ENCODE measurements at regions not wholly inside any gene's neighbourhood (a gene's known extent, or its start where the extent isn't known, plus 50 kb on each side); places are given as distances from the start of the nearest gene placed in this dataset.

GRCh38 chr20:47876311-47877088 lies 91.2 kb upstream of the SULF2 start:
- DNase-seq, result peak; percentile 35

GRCh38 chr20:47875297-47876025 lies 90.2 kb upstream of the SULF2 start:
- peak; percentile 70 for DNase-seq

DNA sequence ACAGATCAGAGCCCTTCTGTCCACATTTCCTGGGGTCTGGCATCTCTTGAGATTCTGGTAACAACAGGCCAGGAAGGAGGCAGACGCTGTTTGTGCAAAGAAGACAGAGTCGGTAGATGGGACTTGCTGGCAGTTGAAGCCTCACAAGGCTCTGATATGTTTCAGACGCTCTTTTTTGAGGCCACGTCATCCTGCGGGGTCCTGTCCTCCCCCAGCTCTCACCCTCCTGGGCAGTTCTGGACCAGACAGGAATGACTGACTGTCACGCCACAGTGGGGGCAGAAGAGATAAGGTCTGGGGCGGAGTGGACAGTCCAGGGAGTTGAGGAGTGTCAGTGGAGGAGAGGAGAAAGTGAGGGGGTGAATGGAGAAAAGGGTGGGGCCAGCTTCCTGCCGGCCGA lies 87.1 kb upstream of the SULF2 start:
- no peak for DNase-seq

DNA sequence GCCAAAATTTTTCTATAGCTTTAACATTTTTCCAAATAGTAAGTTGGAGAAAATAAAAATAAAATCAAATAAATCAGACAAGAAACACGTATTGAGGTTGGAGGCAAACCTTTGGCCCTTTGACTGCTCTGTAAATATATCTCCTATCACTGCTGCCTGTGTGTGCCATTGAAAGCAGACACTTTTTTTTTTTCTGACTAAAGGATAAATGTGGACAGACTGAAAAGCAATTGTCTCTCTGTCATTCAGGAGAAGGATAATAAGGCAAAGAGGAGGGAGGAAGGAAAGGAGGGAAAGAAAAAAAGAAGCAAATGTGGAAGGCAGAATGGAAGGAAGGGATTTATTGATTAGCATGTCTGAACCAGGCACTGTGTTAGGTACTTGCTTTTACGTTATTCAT lies 85.2 kb upstream of the SULF2 start:
- DNase-seq, result no peak

DNA sequence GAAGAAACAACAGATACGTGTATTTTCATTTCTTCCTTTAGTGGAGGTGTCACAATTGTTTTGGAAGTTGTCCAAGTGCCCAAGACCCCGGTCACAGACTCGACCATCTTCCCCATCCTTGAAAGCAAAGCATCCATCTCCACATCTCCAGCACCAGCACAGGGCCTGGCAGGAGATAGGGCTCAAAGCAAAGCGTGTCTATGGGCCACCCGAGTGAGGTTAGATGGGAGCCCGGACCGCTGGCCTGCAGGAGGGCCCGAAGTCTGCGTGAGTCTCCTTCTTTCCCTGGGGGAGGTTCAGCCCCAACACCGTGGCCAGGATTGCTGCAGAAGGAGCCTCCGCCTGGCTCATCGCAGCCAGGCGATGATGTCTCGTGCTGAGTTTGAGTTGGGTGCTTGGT lies 83.5 kb upstream of the SULF2 start:
- no peak for DNase-seq

DNA sequence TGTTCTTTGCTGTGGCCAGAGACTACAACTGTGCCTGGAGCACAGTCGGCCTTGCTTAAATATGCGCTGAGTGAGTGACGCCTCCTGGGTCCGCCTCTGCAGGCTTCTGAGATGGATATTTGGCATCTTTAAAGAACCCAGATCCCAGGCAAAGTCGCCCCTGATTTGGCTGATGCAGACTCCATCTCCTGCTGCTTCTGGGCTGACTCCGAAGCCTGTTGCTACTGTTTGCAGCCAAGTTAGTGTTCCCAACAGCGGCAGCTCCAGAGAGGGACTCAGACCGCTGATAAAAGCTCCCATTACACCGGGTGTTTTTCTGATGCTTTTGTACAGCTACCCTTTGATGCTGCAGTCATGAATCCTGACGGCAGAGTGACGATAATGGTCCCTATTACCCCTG lies 83.0 kb upstream of the SULF2 start:
- DNase-seq, result no peak

- DNase-seq, result no peak
These were observed 82.5 kb upstream of the SULF2 start for GRCh38 chr20:47867831-47868230.

GRCh38 chr20:47866480-47866879 lies 81.2 kb upstream of the SULF2 start:
- no peak for DNase-seq

DNA sequence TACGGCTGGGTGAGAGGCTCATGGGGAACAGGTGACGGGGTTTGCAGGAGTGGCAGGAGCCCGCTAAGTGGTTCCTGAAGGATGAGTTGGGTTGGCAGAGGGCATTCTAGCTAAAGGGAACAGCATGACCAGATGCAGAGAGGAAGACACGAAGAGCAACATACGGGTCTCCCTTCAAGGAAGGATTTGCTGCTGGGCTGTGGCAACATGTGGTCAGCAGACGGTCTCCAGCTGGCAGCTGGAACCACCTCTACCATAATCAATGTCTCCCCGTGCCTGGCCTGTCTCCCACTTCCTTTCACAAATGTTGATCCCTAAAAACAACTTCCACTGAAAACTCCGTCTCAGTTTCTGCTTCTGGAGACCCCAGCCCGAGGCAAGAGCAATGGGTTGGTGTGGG lies 80.6 kb upstream of the SULF2 start:
- no peak for DNase-seq

GRCh38 chr20:47865451-47865850 lies 80.2 kb upstream of the SULF2 start:
- no peak for DNase-seq

DNA sequence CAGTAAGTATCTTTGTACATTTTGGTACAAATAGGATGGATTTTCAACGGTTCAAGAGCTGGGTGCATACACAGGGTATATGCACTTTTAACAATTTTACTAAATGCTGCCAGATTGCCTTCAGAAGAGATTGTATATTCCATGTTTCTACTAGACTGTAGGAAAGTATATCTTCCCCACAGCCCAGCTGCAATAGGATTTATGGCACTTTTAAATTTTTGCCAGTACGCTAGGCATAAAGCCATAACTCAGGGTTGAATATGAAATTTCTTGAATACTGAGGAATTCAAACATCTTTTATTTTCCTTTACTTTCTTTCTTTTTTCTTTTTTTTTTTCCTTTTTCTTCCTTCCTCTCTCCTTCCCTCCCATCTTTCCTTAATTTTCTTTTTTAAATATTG lies 78.7 kb upstream of the SULF2 start:
- no peak for DNase-seq

GRCh38 chr20:47863315-47863965 lies 78.2 kb upstream of the SULF2 start:
- DNase-seq, result peak; percentile 25

DNA sequence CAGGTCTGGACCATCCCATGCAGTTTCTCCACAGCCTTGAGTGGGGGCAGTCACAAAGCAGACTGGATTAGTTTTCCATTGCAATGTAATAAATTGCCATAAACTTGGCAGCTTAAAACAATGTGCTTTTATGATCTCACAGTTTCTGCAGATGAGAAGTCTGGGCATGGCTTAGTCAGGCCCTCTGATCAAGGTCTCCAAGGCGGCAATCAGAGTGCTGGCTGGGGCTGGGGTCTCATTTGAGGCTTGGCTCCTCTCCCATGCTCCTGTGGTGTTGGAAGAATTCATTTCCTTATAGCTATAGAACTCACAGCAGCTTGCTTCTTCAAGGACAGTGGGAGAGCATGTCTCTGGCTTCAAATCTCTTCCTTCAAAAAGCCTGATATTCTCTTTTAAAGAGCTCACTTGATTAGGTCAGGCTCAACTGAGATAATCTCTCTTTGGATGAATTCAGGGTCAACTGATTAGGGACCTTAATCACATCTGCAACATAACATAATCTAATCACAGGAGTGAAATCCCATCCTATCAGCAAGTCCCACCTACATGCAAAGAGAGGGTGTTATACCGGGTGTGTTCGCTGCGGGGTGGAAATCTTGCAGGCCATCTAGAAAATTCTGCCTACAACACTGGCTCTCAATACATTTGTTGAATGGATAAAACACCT lies 77.4 kb upstream of the SULF2 start:
- DNase-seq, result no peak

DNA sequence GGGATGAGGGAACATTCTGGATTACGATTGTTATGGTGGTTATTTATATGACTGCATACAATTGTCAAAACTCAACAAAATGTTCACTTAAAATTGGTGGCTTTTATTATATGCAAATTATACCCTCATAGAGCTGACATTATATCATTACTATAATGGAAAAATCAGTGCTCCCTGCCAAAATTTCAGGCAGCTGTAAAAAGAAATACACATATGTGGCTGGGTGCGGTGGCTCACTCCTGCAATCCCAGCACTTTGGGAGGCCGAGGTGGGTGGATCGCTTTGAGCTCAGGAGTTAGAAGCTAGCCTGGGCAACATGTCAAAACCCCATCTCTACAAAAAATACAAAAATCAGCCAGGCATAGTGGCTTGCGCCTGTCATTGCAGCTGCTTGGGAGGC lies 75.8 kb upstream of the SULF2 start:
- no peak for DNase-seq

DNA sequence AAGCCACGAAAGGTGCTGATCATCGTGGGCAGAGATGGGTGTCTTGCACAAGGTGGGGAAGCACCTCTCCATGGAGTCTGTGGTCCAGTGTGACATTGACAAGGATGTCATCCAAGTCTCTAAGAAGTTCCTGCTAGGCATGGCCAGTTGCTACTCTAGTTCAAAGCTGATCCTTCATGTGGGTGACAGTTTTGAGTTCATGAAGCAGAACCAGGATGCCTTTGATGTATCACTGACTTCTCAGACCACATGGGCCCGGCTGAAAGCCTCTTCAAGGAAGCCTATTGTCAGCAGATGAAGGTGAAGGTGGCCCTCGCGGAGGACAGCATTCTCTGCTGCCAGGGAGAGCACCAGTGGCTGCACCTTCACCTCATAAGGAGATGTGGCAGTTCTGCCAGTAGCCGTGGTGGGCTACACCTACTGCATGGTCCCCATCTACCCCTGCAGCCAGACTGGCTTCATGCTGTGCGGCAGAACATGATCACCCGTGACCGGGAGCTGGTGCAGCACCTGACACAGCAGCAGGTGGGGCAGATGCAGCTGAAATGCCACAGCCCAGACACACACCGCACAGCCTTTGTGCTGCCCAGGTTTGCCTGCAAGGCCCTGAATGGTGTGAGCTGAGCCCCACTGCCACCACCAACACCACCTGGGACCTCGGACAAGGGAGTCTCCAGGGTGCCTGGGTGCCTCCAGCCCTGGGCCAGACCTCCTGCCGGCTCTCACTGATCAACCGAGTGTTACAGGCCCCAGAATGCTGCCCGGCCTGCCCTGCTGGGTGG lies 75.0 kb upstream of the SULF2 start:
- no peak for DNase-seq

GRCh38 chr20:47859278-47859677 lies 74.0 kb upstream of the SULF2 start:
- DNase-seq, result no peak

DNA sequence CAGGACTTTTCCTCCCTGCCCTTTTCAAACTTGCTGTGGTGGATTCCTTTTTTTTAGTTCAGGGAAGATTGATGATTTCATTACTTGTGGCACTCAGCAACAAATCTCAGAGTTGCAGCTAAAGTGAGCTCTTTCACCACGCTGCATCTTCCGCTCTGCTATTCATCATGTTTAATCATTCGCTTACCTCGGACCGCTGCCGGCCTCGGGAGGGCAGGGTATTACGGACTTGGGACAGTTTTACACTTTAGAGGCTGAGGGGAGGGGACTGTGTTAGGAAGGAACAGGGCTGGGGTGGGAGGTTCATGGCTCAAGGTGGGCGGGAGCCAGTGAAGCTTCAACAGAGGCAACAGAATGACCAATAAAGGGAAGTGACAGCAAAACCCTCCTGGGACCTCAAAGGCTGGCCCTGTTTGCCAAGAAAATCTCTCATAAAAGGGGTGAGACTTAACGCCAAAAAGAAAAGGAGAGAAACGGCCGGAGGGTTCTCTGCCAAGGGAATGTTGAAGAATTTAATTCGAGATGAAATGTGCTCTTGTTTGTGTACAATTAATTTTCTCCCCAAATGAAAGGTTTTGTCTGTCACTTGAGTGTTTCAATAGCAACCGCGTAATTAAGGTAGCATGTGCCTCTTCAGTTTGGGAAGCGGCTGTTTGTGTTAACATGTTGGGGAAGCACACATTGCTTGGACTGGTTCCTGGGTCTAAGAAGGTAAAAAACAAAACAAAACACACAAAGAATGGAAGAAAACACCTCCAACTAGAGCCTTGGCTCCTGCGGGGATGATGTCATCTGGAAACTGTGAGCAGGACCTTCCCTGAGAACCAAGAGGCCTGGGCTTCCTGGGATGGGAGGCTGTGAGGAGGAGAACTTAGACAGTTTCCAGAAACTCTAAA lies 72.5 kb upstream of the SULF2 start:
- peak; percentile 71 for DNase-seq

DNA sequence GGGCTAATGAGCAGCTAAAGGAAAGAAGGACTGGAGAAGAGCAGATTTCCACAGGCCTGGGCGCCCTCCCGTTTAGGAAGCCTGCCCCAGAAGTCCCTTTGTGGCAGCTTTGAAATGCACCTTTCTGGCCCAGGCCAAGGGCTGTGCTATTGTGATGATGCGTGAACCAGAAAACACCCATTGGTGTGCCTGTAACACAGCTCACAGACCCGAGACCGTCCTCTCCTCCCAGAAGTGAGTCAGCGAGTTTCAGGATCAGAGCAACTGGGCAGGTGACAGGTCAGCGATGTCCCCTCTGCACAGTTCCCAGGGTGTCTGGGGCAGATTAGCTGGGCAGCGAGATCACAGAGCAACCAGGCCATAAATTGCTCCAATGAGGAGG lies 71.9 kb upstream of the SULF2 start:
- peak; percentile 11 for DNase-seq

DNA sequence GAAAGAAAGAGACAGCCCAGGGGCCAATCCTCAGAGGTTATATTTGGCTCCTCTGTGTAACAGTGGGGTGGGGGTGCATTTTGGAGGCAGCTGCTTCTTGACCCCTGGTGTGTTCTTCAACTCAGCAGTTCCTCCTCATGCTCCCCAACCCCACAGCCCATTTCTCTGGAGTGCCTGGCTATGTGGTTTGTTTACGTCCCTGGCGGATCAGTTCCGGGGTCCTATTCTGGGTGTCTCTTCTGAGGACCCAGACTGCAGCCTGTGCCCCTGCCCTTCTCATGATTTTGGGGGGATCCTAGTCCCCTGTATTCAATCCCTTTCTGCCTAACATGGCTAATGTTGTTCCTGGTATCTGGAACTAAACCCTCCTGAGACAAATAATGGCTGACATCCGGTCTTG lies 70.5 kb upstream of the SULF2 start:
- DNase-seq, result no peak

DNA sequence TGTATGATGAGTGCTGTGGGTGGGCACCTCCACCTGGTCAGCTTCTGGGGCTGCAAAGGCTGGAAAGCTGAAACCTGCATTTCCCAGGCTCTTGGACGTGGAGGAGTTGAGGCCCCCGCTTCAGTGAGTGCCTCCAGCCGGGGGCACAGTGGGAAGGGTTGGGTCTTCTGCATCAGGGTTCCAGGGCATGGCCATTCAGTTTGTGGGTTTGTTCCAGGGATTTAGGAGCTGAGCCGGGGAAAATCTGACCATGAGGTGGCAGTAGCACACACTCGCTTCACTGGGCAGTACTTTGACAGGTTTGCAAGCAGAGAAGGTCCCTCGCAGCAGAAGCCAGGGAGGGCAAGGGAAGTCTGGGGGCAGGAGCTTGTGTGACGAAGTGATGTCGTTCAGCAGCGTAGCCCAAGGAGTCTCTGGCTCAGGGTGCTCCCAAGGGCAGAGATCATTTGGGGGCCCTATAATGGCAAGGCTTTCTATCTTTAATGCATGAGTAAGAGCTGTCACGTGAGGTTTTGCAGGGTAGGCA lies 69.5 kb upstream of the SULF2 start:
- peak; percentile 88 for DNase-seq

DNA sequence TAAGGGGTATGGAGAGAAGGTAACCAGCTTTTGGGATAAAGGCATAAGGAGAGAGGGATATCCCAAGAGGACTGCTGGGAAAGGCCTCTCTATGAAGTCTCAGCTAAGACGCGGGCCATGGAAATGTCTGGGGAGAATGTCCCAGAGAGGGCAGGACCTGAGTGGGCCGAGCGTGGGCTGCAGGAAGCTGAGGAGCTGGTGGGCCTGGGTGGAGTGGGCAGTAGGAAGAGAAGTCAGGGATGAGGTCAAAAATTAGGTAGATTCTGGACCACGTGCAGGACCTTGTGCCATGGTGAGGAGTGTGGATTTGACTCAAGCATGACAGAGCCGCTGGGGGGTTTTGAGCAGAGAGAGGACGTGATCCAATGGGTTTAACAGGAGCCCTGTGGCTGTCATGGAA lies 66.5 kb upstream of the SULF2 start:
- no peak for DNase-seq

Measured in dermis blood vessel endothelial cell (primary cell).